GM12878 (cell line): ENCODE measurements at regions not wholly inside any gene's neighbourhood (a gene's known extent, or its start where the extent isn't known, plus 50 kb on each side); places are given as distances from the start of the nearest gene placed in this dataset.

Experiments
- BHLHE40 ChIP-seq, 2 experiments: fragments of 450-650 bp in 1 of 2; IDR thresholded peaks; 2 replicates each; pipeline ENCODE4 v1.6.1; 2011 to 2017; ENCODE audit warnings: low read depth in 2 of 2, borderline replicate concordance in 1 of 2, improper control_type of control experiment in 1 of 2, low read length in 1 of 2, mild to moderate bottlenecking in 1 of 2
- CEBPB ChIP-seq, 2 experiments: fragments of 150-350 bp in 1 of 2; IDR thresholded peaks; 2 replicates each; pipeline ENCODE4 v1.6.1; 2012 to 2014; ENCODE audit warnings: low read depth in 2 of 2, low read length in 2 of 2, borderline replicate concordance in 1 of 2, inconsistent platforms in 1 of 2
- JUND ChIP-seq: IDR thresholded peaks from 2 replicates; pipeline ENCODE4 v1.6.1; 2012; ENCODE audit warnings: low read depth, mild to moderate bottlenecking, low read length, improper control_type of control experiment, moderate library complexity
- TF ChIP-seq, protein P1 (sequence below), 3 experiments: IDR thresholded peaks in 2 of 3; conservative IDR thresholded peaks in 1 of 3; 2 replicates each; pipeline ENCODE4 v1.5.1; 2011; ENCODE audit warnings: low read depth in 3 of 3, low read length in 3 of 3, mild to moderate bottlenecking in 3 of 3, control low read depth in 2 of 3, moderate library complexity in 2 of 3, inconsistent platforms in 1 of 3, mixed read lengths in 1 of 3; ENCODE audit not compliant: control insufficient read depth in 2 of 3, insufficient read depth in 1 of 3; ENCODE audit errors: extremely low read depth in 1 of 3
- TF ChIP-seq, protein P2 (sequence below): fragments of 450-650 bp; IDR thresholded peaks from 2 replicates; pipeline ENCODE4 v1.6.1; 2016; ENCODE audit warnings: mild to moderate bottlenecking
- TF ChIP-seq, protein P3 (sequence below): IDR thresholded peaks from 2 replicates; pipeline ENCODE4 v1.6.1; 2012; ENCODE audit warnings: mild to moderate bottlenecking, low read depth, low read length
- TF ChIP-seq, protein P4 (sequence below): IDR thresholded peaks from 2 replicates; pipeline ENCODE4 v1.6.1; 2012; ENCODE audit warnings: low read length, inconsistent platforms

DNA sequence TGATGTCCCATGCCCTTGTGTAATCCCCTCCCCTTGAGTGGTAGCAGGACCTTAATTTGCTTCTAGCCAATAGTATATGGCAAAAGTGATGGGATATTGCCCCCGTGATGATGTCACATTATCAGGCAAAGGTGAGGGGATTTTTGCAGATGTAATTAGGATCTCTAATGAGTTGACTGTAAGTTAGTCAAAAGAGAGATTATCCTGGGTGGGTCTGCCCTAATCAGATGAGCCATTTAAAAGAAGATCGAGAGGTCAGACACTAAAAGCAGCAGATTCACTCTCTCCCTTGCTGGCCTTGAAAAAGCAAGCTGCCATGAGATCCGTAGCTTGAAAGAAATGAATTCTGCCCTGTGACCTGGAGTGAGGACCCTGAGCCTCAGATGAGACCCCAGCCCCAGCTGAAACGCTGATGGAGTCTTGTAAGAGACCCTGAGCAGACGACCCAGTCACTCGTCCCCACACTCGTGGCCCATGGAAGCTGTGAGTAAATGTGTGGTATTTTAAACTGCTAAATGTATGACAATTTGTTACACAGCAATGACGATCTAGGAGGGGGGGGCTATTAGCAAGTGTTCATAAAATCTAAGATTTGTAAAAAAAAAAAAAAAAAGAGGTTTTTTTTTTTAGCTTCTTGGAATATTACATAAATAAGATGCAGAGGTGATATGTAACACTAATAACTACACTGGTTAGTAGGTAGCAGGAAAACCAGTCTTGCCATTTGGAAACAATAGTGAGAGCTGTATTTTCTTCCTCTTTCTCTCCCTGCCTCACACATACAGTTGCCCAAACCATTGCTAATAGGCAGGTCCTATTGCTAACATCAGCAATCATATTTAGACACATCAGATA lies 50.3 kb upstream of the TARBP1 start:
- TF ChIP-seq, protein P1, sequence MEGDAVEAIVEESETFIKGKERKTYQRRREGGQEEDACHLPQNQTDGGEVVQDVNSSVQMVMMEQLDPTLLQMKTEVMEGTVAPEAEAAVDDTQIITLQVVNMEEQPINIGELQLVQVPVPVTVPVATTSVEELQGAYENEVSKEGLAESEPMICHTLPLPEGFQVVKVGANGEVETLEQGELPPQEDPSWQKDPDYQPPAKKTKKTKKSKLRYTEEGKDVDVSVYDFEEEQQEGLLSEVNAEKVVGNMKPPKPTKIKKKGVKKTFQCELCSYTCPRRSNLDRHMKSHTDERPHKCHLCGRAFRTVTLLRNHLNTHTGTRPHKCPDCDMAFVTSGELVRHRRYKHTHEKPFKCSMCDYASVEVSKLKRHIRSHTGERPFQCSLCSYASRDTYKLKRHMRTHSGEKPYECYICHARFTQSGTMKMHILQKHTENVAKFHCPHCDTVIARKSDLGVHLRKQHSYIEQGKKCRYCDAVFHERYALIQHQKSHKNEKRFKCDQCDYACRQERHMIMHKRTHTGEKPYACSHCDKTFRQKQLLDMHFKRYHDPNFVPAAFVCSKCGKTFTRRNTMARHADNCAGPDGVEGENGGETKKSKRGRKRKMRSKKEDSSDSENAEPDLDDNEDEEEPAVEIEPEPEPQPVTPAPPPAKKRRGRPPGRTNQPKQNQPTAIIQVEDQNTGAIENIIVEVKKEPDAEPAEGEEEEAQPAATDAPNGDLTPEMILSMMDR (IDR thresholded peaks at IDR 0.05 in 2 of 3, conservative IDR thresholded peaks at IDR 0.05 in 1 of 3; ENCODE audit: control insufficient read depth in 2 of 3, extremely low read depth in 1 of 3, insufficient read depth in 1 of 3, low read depth in 3 of 3, low read length in 3 of 3): no peak
- TF ChIP-seq, protein P2, sequence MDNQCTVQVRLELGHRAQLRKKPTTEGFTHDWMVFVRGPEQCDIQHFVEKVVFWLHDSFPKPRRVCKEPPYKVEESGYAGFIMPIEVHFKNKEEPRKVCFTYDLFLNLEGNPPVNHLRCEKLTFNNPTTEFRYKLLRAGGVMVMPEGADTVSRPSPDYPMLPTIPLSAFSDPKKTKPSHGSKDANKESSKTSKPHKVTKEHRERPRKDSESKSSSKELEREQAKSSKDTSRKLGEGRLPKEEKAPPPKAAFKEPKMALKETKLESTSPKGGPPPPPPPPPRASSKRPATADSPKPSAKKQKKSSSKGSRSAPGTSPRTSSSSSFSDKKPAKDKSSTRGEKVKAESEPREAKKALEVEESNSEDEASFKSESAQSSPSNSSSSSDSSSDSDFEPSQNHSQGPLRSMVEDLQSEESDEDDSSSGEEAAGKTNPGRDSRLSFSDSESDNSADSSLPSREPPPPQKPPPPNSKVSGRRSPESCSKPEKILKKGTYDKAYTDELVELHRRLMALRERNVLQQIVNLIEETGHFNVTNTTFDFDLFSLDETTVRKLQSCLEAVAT: no peak
- no peak for TF ChIP-seq JUND
- no peak for TF ChIP-seq CEBPB (IDR thresholded peaks at IDR 0.05; ENCODE audit: borderline replicate concordance in 1 of 2, low read depth in 2 of 2, low read length in 2 of 2)
- TF ChIP-seq, protein P3, sequence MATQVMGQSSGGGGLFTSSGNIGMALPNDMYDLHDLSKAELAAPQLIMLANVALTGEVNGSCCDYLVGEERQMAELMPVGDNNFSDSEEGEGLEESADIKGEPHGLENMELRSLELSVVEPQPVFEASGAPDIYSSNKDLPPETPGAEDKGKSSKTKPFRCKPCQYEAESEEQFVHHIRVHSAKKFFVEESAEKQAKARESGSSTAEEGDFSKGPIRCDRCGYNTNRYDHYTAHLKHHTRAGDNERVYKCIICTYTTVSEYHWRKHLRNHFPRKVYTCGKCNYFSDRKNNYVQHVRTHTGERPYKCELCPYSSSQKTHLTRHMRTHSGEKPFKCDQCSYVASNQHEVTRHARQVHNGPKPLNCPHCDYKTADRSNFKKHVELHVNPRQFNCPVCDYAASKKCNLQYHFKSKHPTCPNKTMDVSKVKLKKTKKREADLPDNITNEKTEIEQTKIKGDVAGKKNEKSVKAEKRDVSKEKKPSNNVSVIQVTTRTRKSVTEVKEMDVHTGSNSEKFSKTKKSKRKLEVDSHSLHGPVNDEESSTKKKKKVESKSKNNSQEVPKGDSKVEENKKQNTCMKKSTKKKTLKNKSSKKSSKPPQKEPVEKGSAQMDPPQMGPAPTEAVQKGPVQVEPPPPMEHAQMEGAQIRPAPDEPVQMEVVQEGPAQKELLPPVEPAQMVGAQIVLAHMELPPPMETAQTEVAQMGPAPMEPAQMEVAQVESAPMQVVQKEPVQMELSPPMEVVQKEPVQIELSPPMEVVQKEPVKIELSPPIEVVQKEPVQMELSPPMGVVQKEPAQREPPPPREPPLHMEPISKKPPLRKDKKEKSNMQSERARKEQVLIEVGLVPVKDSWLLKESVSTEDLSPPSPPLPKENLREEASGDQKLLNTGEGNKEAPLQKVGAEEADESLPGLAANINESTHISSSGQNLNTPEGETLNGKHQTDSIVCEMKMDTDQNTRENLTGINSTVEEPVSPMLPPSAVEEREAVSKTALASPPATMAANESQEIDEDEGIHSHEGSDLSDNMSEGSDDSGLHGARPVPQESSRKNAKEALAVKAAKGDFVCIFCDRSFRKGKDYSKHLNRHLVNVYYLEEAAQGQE: no peak
- TF ChIP-seq, protein P4, sequence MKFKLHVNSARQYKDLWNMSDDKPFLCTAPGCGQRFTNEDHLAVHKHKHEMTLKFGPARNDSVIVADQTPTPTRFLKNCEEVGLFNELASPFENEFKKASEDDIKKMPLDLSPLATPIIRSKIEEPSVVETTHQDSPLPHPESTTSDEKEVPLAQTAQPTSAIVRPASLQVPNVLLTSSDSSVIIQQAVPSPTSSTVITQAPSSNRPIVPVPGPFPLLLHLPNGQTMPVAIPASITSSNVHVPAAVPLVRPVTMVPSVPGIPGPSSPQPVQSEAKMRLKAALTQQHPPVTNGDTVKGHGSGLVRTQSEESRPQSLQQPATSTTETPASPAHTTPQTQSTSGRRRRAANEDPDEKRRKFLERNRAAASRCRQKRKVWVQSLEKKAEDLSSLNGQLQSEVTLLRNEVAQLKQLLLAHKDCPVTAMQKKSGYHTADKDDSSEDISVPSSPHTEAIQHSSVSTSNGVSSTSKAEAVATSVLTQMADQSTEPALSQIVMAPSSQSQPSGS: no peak
- TF ChIP-seq BHLHE40 (IDR thresholded peaks at IDR 0.05; ENCODE audit: borderline replicate concordance in 1 of 2, low read depth in 2 of 2, low read length in 1 of 2): no peak
